GM12878 (cell line): ENCODE measurements at regions not wholly inside any gene's neighbourhood (a gene's known extent, or its start where the extent isn't known, plus 50 kb on each side); places are given as distances from the start of the nearest gene placed in this dataset.
"Not testable (repeated sequence)": the region's sequence is repeated elsewhere in the genome, so short reads cannot be mapped to it uniquely, and the experiment has no call there.

Source experiments
- CEBPB ChIP-seq, 2 experiments: fragments of 150-350 bp in 1 of 2; IDR thresholded peaks; 2 replicates each; pipeline ENCODE4 v1.6.1; 2012 to 2014; ENCODE audit warnings: low read depth in 2 of 2, low read length in 2 of 2, borderline replicate concordance in 1 of 2, inconsistent platforms in 1 of 2
- CREB1 ChIP-seq: IDR thresholded peaks from 2 replicates; pipeline ENCODE4 v1.6.1; 2012; ENCODE audit warnings: low read depth, mild to moderate bottlenecking, inconsistent platforms
- EZH2 ChIP-seq: IDR thresholded peaks from 2 replicates; pipeline ENCODE4 v1.6.1; 2012; ENCODE audit warnings: low read depth, mild to moderate bottlenecking, control low read depth, inconsistent platforms, low read length, borderline replicate concordance; ENCODE audit not compliant: control insufficient read depth
- KAT2A ChIP-seq: conservative IDR thresholded peaks from 2 replicates; pipeline ENCODE4 v1.6.1; 2011; ENCODE audit warnings: low read depth, low read length; ENCODE audit not compliant: control insufficient read depth
- NFYB ChIP-seq: IDR thresholded peaks from 2 replicates; pipeline ENCODE4 v1.6.1; 2011; ENCODE audit warnings: low read depth, mild to moderate bottlenecking, low read length, improper control_type of control experiment, moderate library complexity; ENCODE audit not compliant: insufficient read depth
- POLR2A ChIP-seq: IDR thresholded peaks from 2 replicates; pipeline ENCODE4 v1.6.1; 2011; ENCODE audit warnings: low read depth, mild to moderate bottlenecking, low read length
- POLR2AphosphoS5 ChIP-seq: IDR thresholded peaks from 2 replicates; pipeline ENCODE4 v1.6.1; 2011; ENCODE audit warnings: mild to moderate bottlenecking, low read length, inconsistent platforms
- TAF1 ChIP-seq: IDR thresholded peaks from 2 replicates; pipeline ENCODE4 v1.6.1; 2011; ENCODE audit warnings: mild to moderate bottlenecking, low read depth, low read length, borderline replicate concordance
- ZNF207 ChIP-seq: fragments of 450-650 bp; IDR thresholded peaks from 2 replicates; pipeline ENCODE4 v1.6.1; 2014; ENCODE audit warnings: antibody characterized with exemption, mild to moderate bottlenecking, borderline replicate concordance
- TF ChIP-seq, protein P1 (sequence below), 3 experiments: IDR thresholded peaks in 2 of 3; conservative IDR thresholded peaks in 1 of 3; 2 replicates each; pipeline ENCODE4 v1.5.1; 2011; ENCODE audit warnings: low read depth in 3 of 3, low read length in 3 of 3, mild to moderate bottlenecking in 3 of 3, control low read depth in 2 of 3, moderate library complexity in 2 of 3, inconsistent platforms in 1 of 3, mixed read lengths in 1 of 3; ENCODE audit not compliant: control insufficient read depth in 2 of 3, insufficient read depth in 1 of 3; ENCODE audit errors: extremely low read depth in 1 of 3
- TF ChIP-seq, protein P2 (sequence below): IDR thresholded peaks from 2 replicates; pipeline ENCODE4 v1.6.1; 2011; ENCODE audit warnings: borderline replicate concordance, low read depth, mild to moderate bottlenecking, moderate library complexity, low read length; ENCODE audit not compliant: insufficient read depth, poor library complexity, severe bottlenecking

GRCh38 chr1:146641534-146641933 lies 296.6 kb upstream of the NBPF12 start:
- not testable (repeated sequence) for TF ChIP-seq ZNF207; POLR2A; TAF1; CEBPB (IDR thresholded peaks at IDR 0.05; ENCODE audit: borderline replicate concordance in 1 of 2, low read depth in 2 of 2, low read length in 2 of 2); NFYB; POLR2AphosphoS5; CREB1; KAT2A; EZH2
- TF ChIP-seq, protein P1, sequence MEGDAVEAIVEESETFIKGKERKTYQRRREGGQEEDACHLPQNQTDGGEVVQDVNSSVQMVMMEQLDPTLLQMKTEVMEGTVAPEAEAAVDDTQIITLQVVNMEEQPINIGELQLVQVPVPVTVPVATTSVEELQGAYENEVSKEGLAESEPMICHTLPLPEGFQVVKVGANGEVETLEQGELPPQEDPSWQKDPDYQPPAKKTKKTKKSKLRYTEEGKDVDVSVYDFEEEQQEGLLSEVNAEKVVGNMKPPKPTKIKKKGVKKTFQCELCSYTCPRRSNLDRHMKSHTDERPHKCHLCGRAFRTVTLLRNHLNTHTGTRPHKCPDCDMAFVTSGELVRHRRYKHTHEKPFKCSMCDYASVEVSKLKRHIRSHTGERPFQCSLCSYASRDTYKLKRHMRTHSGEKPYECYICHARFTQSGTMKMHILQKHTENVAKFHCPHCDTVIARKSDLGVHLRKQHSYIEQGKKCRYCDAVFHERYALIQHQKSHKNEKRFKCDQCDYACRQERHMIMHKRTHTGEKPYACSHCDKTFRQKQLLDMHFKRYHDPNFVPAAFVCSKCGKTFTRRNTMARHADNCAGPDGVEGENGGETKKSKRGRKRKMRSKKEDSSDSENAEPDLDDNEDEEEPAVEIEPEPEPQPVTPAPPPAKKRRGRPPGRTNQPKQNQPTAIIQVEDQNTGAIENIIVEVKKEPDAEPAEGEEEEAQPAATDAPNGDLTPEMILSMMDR (IDR thresholded peaks at IDR 0.05 in 2 of 3, conservative IDR thresholded peaks at IDR 0.05 in 1 of 3; ENCODE audit: control insufficient read depth in 2 of 3, extremely low read depth in 1 of 3, insufficient read depth in 1 of 3, low read depth in 3 of 3, low read length in 3 of 3): not testable (repeated sequence)
- TF ChIP-seq, protein P2, sequence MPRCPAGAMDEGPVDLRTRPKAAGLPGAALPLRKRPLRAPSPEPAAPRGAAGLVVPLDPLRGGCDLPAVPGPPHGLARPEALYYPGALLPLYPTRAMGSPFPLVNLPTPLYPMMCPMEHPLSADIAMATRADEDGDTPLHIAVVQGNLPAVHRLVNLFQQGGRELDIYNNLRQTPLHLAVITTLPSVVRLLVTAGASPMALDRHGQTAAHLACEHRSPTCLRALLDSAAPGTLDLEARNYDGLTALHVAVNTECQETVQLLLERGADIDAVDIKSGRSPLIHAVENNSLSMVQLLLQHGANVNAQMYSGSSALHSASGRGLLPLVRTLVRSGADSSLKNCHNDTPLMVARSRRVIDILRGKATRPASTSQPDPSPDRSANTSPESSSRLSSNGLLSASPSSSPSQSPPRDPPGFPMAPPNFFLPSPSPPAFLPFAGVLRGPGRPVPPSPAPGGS: not testable (repeated sequence)
